Tibial nerve (tissue), 3 donors: ENCODE measurements at regions not wholly inside any gene's neighbourhood (a gene's known extent, or its start where the extent isn't known, plus 50 kb on each side); places are given as distances from the start of the nearest gene placed in this dataset.

Experiments
- POLR2A ChIP-seq, 2 donors: fragments of 450-650 bp; IDR thresholded peaks; one replicate each; pipeline ENCODE4 v1.6.1; 2017; ENCODE audit warnings: antibody characterized with exemption in 2 of 2, mild to moderate bottlenecking in 2 of 2, moderate library complexity in 2 of 2
- TF ChIP-seq, protein P1 (sequence below), 5 experiments: fragments of 200-600 bp in 3 of 5; fragments of 450-650 bp in 2 of 5; sonication (generic) in 3 of 5; IDR thresholded peaks; one replicate each; pipeline ENCODE4 v1.5.1; 2016 to 2019; ENCODE audit warnings: antibody characterized with exemption in 5 of 5, mild to moderate bottlenecking in 3 of 5, moderate library complexity in 2 of 5

GRCh38 chr14:82153689-82154088, 620.0 kb upstream of the SEL1L start:
- TF ChIP-seq POLR2A (IDR thresholded peaks at IDR 0.05): no peak
- TF ChIP-seq, protein P1, sequence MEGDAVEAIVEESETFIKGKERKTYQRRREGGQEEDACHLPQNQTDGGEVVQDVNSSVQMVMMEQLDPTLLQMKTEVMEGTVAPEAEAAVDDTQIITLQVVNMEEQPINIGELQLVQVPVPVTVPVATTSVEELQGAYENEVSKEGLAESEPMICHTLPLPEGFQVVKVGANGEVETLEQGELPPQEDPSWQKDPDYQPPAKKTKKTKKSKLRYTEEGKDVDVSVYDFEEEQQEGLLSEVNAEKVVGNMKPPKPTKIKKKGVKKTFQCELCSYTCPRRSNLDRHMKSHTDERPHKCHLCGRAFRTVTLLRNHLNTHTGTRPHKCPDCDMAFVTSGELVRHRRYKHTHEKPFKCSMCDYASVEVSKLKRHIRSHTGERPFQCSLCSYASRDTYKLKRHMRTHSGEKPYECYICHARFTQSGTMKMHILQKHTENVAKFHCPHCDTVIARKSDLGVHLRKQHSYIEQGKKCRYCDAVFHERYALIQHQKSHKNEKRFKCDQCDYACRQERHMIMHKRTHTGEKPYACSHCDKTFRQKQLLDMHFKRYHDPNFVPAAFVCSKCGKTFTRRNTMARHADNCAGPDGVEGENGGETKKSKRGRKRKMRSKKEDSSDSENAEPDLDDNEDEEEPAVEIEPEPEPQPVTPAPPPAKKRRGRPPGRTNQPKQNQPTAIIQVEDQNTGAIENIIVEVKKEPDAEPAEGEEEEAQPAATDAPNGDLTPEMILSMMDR (IDR thresholded peaks at IDR 0.05): no peak
